Femur (tissue), 1 donor: ENCODE measurements at regions not wholly inside any gene's neighbourhood (a gene's known extent, or its start where the extent isn't known, plus 50 kb on each side); places are given as distances from the start of the nearest gene placed in this dataset.

Experiments
- DNase-seq: peaks from one replicate; pipeline ENCODE4 v3.0.0-alpha.2; 2017

- no peak for DNase-seq
Observed at GRCh38 chr12:30074916-30075315, 291.2 kb upstream of the TMTC1 start.

- no peak for DNase-seq
Observed at GRCh38 chr12:30072824-30073223, 289.1 kb upstream of the TMTC1 start.

GRCh38 chr12:30067146-30067545 lies 283.4 kb upstream of the TMTC1 start:
- DNase-seq: no peak

GRCh38 chr12:30064906-30065305 lies 281.2 kb upstream of the TMTC1 start:
- no peak for DNase-seq

- no peak for DNase-seq
Observed at GRCh38 chr12:30063435-30063945, 279.7 kb upstream of the TMTC1 start.

- DNase-seq: no peak
Observed at GRCh38 chr12:30048371-30048770, 264.6 kb upstream of the TMTC1 start.

- DNase-seq: no peak
Observed at GRCh38 chr12:30047516-30048254, 263.9 kb upstream of the TMTC1 start.

- no peak for DNase-seq
Observed at GRCh38 chr12:30046376-30046775, 262.6 kb upstream of the TMTC1 start.

GRCh38 chr12:30045171-30045570 lies 261.4 kb upstream of the TMTC1 start:
- no peak for DNase-seq

GRCh38 chr12:30044206-30044605 lies 260.5 kb upstream of the TMTC1 start:
- DNase-seq: no peak

GRCh38 chr12:30043151-30043847 lies 259.6 kb upstream of the TMTC1 start:
- DNase-seq: no peak

GRCh38 chr12:30041096-30041495 lies 257.4 kb upstream of the TMTC1 start:
- DNase-seq: no peak

GRCh38 chr12:30030693-30031374 lies 247.1 kb upstream of the TMTC1 start:
- no peak for DNase-seq

GRCh38 chr12:30026621-30027234 lies 243.0 kb upstream of the TMTC1 start:
- DNase-seq: no peak

GRCh38 chr12:30025317-30025716 lies 241.6 kb upstream of the TMTC1 start:
- DNase-seq: no peak

- no peak for DNase-seq
Observed at GRCh38 chr12:30023186-30023585, 239.4 kb upstream of the TMTC1 start.

GRCh38 chr12:30021051-30021833 lies 237.5 kb upstream of the TMTC1 start:
- peak; percentile 35 for DNase-seq

GRCh38 chr12:30019366-30020140 lies 235.8 kb upstream of the TMTC1 start:
- DNase-seq: peak; percentile 38

- DNase-seq: peak; percentile 23
Observed at GRCh38 chr12:30016540-30017055, 232.9 kb upstream of the TMTC1 start.

GRCh38 chr12:30015631-30016337 lies 232.0 kb upstream of the TMTC1 start:
- DNase-seq: no peak

- no peak for DNase-seq
Observed at GRCh38 chr12:30014991-30015390, 231.2 kb upstream of the TMTC1 start.
